Natural killer cell (primary cell): ENCODE measurements at regions not wholly inside any gene's neighbourhood (a gene's known extent, or its start where the extent isn't known, plus 50 kb on each side); places are given as distances from the start of the nearest gene placed in this dataset.
"Not testable (repeated sequence)": the region's sequence is repeated elsewhere in the genome, so short reads cannot be mapped to it uniquely, and the experiment has no call there.

Source experiments
- ATAC-seq, 3 donors: fragments of 150-1000 bp in 2 of 3; fragments of 200-7000 bp in 1 of 3; cut with Tn5 transposase; 1 replicate in 1 of 3; 2 replicates in 2 of 3; pipeline ENCODE4 v1.10.0; 2021; ENCODE audit warnings: mild to moderate bottlenecking in 2 of 3, moderate library complexity in 2 of 3
- DNase-seq, 2 donors: peaks; one replicate each; pipeline versions ENCODE4 v3.0.0 to v3.0.0-alpha.2; 2013 to 2021; ENCODE audit warnings: mixed read lengths in 1 of 2
- H3K27ac ChIP-seq: one replicate; pipeline ENCODE4 v1.5.1; 2013; ENCODE audit warnings: mild to moderate bottlenecking, low read length
- H3K27me3 ChIP-seq: one replicate; pipeline ENCODE4 v1.6.1; 2013; ENCODE audit warnings: low read length; ENCODE audit not compliant: control insufficient read depth, insufficient read depth
- H3K36me3 ChIP-seq: one replicate; pipeline ENCODE4 v1.6.1; 2013; ENCODE audit warnings: low read length; ENCODE audit not compliant: control insufficient read depth, insufficient read depth
- H3K4me1 ChIP-seq: one replicate; pipeline ENCODE4 v1.6.1; 2013; ENCODE audit warnings: low read length; ENCODE audit not compliant: control insufficient read depth, insufficient read depth
- H3K4me3 ChIP-seq: one replicate; pipeline ENCODE4 v1.5.1; 2013; ENCODE audit warnings: low read length
- H3K9me3 ChIP-seq: one replicate; pipeline ENCODE4 v1.6.1; 2013; ENCODE audit warnings: low read length; ENCODE audit not compliant: control insufficient read depth, insufficient read depth
- H3K27ac Mint-ChIP-seq, 2 donors: one replicate each; pipeline ENCODE4 v1.8.0; 2022; ENCODE audit warnings: mild to moderate bottlenecking in 2 of 2, mixed read lengths in 2 of 2, moderate library complexity in 1 of 2
- H3K27me3 Mint-ChIP-seq, 2 donors: one replicate each; pipeline ENCODE4 v1.8.0; 2022; ENCODE audit warnings: low read depth in 2 of 2, mixed read lengths in 2 of 2
- H3K36me3 Mint-ChIP-seq: one replicate; pipeline ENCODE4 v1.8.0; 2022; ENCODE audit warnings: mixed read lengths
- H3K4me1 Mint-ChIP-seq, 2 donors: one replicate each; pipeline ENCODE4 v1.8.0; 2022; ENCODE audit warnings: mixed read lengths in 2 of 2
- H3K4me3 Mint-ChIP-seq: one replicate; pipeline ENCODE4 v1.8.0; 2022; ENCODE audit warnings: mild to moderate bottlenecking, moderate library complexity, mixed read lengths
- H3K9me3 Mint-ChIP-seq, 2 donors: one replicate each; pipeline ENCODE4 v1.8.0; 2022; ENCODE audit warnings: mixed read lengths in 2 of 2
- WGBS: methylation state at CpG from one replicate; pipeline ENCODE4 v1.1.7; 2013; ENCODE audit warnings: missing lambda C conversion rate; ENCODE audit not compliant: insufficient coverage; 5-methylcytosine and 5-hydroxymethylcytosine counted together
- intact Hi-C: fragments of 100-400 bp; cut with micrococcal nuclease; formaldehyde crosslinking; loops from one replicate; pipeline ENCODE4 v1.14.2; 2022
- TF ChIP-seq, protein P1 (sequence below): fragments of 200-600 bp; IDR thresholded peaks from one replicate; pipeline ENCODE4 v1.8.0; 2022; ENCODE audit warnings: antibody characterized with exemption

DNA sequence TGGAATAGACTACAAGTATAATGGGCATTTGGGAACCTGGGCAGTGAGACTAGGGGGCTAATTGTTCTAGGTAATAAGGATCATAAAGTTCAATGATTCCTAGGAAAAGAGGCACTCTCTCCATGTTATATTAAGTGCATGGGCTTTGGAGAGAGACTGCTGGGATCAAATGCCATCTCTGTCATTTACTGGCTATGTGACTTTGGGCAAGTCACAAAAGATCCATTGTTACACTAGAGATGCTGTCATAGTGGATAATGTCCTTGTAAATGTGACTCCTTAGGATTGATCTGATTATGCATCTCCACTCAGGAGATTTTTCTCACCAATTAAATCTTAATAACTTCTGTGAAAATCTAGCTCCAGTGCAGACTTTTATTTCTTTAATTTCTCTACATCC is 156.3 kb upstream of the CACNA2D1 start:
- no peaks in the 10 kb centered on the region for H3K27me3 Mint-ChIP-seq
- Histone ChIP-seq H3K4me3 (no peak overlapping the region), H3K9me3 (no peaks in the 10 kb centered on the region), H3K27ac (no peak overlapping the region), H3K4me1 (no peaks in the 10 kb centered on the region), H3K27me3 (no peaks in the 10 kb centered on the region), H3K36me3 (no peaks in the 10 kb centered on the region)
- no peak for DNase-seq
- no peaks in the 10 kb centered on the region for H3K36me3 Mint-ChIP-seq
- H3K4me3 Mint-ChIP-seq: no peak overlapping the region
- no peaks in the 10 kb centered on the region for H3K9me3 Mint-ChIP-seq
- no peak overlapping the region for H3K27ac Mint-ChIP-seq
- intact Hi-C loops: loop anchor here (10.0 kb wide), 1 partner anchor 125 kb away; no protein-coding TSS in a partner anchor
- no peak for ATAC-seq
- no peaks in the 10 kb centered on the region for H3K4me1 Mint-ChIP-seq
- TF ChIP-seq, protein P1, sequence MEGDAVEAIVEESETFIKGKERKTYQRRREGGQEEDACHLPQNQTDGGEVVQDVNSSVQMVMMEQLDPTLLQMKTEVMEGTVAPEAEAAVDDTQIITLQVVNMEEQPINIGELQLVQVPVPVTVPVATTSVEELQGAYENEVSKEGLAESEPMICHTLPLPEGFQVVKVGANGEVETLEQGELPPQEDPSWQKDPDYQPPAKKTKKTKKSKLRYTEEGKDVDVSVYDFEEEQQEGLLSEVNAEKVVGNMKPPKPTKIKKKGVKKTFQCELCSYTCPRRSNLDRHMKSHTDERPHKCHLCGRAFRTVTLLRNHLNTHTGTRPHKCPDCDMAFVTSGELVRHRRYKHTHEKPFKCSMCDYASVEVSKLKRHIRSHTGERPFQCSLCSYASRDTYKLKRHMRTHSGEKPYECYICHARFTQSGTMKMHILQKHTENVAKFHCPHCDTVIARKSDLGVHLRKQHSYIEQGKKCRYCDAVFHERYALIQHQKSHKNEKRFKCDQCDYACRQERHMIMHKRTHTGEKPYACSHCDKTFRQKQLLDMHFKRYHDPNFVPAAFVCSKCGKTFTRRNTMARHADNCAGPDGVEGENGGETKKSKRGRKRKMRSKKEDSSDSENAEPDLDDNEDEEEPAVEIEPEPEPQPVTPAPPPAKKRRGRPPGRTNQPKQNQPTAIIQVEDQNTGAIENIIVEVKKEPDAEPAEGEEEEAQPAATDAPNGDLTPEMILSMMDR: no peak

DNA sequence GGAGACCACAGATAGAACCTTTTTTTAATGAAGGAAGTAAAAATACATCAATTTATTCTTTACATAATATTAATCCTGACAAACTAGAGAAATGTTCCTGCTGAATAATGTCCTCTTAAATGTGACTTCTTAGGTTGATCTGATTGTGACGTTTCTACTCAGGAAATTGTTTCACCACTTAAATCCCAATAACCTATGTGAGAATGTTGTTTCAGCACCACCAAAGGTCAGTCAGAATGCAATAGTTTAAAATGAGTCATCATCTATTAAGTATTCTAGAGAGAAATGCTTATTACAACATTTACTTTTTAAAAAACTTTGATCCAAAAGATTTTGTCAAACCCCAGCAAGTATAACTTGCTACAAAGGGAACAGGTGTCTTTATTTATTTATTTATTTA is 155.4 kb upstream of the CACNA2D1 start:
- DNase-seq: no peak
- WGBS: no CpG with 5 or more reads among the region's 1 CpG
- TF ChIP-seq, protein P1: no peak
- intact Hi-C loops: no loop called here
- H3K4me3 Mint-ChIP-seq: no peak overlapping the region
- no peak overlapping the region for H3K27ac Mint-ChIP-seq
- Histone ChIP-seq H3K27me3 (no peaks in the 10 kb centered on the region), H3K27ac (no peak overlapping the region), H3K36me3 (no peaks in the 10 kb centered on the region), H3K4me1 (no peaks in the 10 kb centered on the region), H3K4me3 (no peak overlapping the region), H3K9me3 (no peaks in the 10 kb centered on the region)
- no peaks in the 10 kb centered on the region for H3K36me3 Mint-ChIP-seq
- no peak for ATAC-seq
- H3K4me1 Mint-ChIP-seq: no peaks in the 10 kb centered on the region
- no peaks in the 10 kb centered on the region for H3K27me3 Mint-ChIP-seq
- H3K9me3 Mint-ChIP-seq: no peaks in the 10 kb centered on the region

DNA sequence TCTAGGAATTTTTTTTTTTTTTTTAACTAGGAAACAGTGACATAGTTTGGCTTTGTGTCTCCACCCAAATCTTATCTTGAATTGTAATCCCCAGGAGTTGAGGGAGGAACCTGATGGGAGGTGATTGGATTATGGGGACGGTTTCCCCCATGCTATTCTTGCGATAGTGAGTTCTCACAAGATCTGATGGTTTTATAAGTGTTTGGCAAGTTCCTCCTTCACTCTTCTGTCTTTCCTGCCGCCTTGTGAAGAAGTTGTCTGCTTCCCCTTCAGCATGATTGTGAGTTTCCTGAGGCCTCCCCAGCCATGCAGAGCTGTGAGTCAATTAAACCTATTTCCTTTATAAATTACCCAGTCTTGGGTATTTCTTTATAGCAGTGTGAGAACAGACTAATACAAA is 152.2 kb upstream of the CACNA2D1 start:
- WGBS: 8% methylated on average over 3 of the region's 3 CpGs

DNA sequence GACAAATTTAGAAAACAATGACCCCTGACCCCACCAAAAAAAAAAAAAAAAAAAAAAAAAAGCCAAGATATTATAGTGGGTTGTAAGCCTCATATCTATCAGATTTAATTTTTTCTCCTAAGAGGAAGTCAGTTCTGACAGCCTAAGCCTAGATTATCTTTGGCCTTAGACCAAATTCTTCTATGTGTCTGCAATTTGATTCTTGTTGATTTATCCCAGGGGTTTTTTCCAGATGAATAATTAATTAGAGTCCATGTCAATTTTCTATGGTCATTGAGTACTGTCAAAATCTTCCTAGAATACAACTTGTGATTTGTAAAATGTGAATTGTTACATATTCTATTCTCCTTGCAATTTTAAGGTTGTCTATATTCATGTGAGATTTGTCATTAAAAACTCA is 151.6 kb upstream of the CACNA2D1 start:
- Histone ChIP-seq H3K4me1 (no peaks in the 10 kb centered on the region), H3K4me3 (no peak overlapping the region), H3K27me3 (no peaks in the 10 kb centered on the region), H3K36me3 (no peaks in the 10 kb centered on the region), H3K27ac (no peak overlapping the region), H3K9me3 (no peaks in the 10 kb centered on the region)
- intact Hi-C loops: no loop called here
- H3K4me1 Mint-ChIP-seq: no peaks in the 10 kb centered on the region
- H3K27me3 Mint-ChIP-seq: no peaks in the 10 kb centered on the region
- H3K36me3 Mint-ChIP-seq: no peaks in the 10 kb centered on the region
- H3K4me3 Mint-ChIP-seq: no peak overlapping the region
- no peak for ATAC-seq
- DNase-seq: no peak
- H3K27ac Mint-ChIP-seq: no peak overlapping the region
- H3K9me3 Mint-ChIP-seq: no peaks in the 10 kb centered on the region
- TF ChIP-seq, protein P1: no peak

More for the DNA sequence above, 152.2 kb upstream of the CACNA2D1 start:
- H3K36me3 ChIP-seq, H3K4me1 ChIP-seq, H3K9me3 Mint-ChIP-seq, H3K9me3 ChIP-seq, H3K36me3 Mint-ChIP-seq, ATAC-seq, intact Hi-C loops, H3K4me3 Mint-ChIP-seq, H3K27me3 Mint-ChIP-seq, H3K4me1 Mint-ChIP-seq, H3K4me3 ChIP-seq, H3K27ac ChIP-seq, H3K27me3 ChIP-seq, DNase-seq, H3K27ac Mint-ChIP-seq: not testable (repeated sequence)
